GM10248 (cell line): ENCODE measurements at regions not wholly inside any gene's neighbourhood (a gene's known extent, or its start where the extent isn't known, plus 50 kb on each side); places are given as distances from the start of the nearest gene placed in this dataset.
"Not testable (repeated sequence)": the region's sequence is repeated elsewhere in the genome, so short reads cannot be mapped to it uniquely, and the experiment has no call there.

Experiments
- CTCF ChIA-PET: fragments of 300-600 bp; sonication (Branson Sonifier 250); formaldehyde crosslinking; extraction: SDS; loops from one replicate; lab custom pipeline; 2021; ENCODE audit warnings: antibody characterized with exemption; lab: Yijun Ruan, JAX
- POLR2A ChIA-PET: fragments of 350-650 bp; sonication (Branson Sonifier 250); formaldehyde crosslinking; extraction: SDS; loops from one replicate; lab custom pipeline; 2020; ENCODE audit warnings: antibody characterized with exemption; lab: Yijun Ruan, JAX
- DNase-seq: peaks from one replicate; pipeline ENCODE4 v3.0.0; 2012; ENCODE audit errors: extremely low spot score
- CTCF ChIP-seq: IDR thresholded peaks from 2 replicates; pipeline ENCODE4 v1.5.1; 2012; ENCODE audit warnings: mild to moderate bottlenecking, low read depth; ENCODE audit errors: extremely low read depth, missing control alignments, control extremely low read depth

- ChIA-PET CTCF (interaction anchor here (0.7 to 1.6 kb wide), 4 partner anchors 8 to 1042 kb away, joined by 3 to 4 read pairs (median 3); no protein-coding TSS in a partner anchor), POLR2A (no interaction called here)
- TF ChIP-seq CTCF = no peak
- DNase-seq = no peak
Measured at GRCh38 chr10:30207485-30208052, 141.5 kb downstream of the MTPAP start.

- ChIA-PET CTCF (interaction anchor here (0.6 to 2.9 kb wide), 2 partner anchors 8 to 41 kb away, joined by 3 to 7 read pairs; no protein-coding TSS in a partner anchor), POLR2A (no interaction called here)
- no peak for DNase-seq
- TF ChIP-seq CTCF = no peak
Measured at GRCh38 chr10:30200017-30200415, 140.6 kb upstream of the JCAD start.

GRCh38 chr10:30199376-30200016 is 140.1 kb upstream of the JCAD start:
- POLR2A ChIA-PET = no interaction called here
- DNase-seq = no peak
- CTCF ChIA-PET = interaction anchor here (0.6 to 2.9 kb wide), 2 partner anchors 9 to 41 kb away, joined by 3 to 7 read pairs; no protein-coding TSS in a partner anchor
- no peak for TF ChIP-seq CTCF

- ChIA-PET POLR2A (no interaction called here), CTCF (interaction anchor here (2.2 to 2.9 kb wide), 2 partner anchors 8 to 44 kb away, joined by 4 to 7 read pairs; no protein-coding TSS in a partner anchor)
- TF ChIP-seq CTCF = no peak
- no peak for DNase-seq
Measured at GRCh38 chr10:30197186-30197585, 137.8 kb upstream of the JCAD start.

GRCh38 chr10:30196559-30196958 is 137.2 kb upstream of the JCAD start:
- POLR2A ChIA-PET, DNase-seq: not testable (repeated sequence)
- CTCF ChIA-PET = interaction anchor here (2.2 kb wide), 1 partner anchor 8 kb away, joined by 4 read pairs; no protein-coding TSS in a partner anchor

- no peak for TF ChIP-seq CTCF
- CTCF ChIA-PET = interaction anchor here (1.1 kb wide), 1 partner anchor 17 kb away, joined by 3 read pairs; no protein-coding TSS in a partner anchor
Measured at GRCh38 chr10:30192846-30193608, 133.6 kb upstream of the JCAD start.

More at GRCh38 chr10:30192846-30193608, 133.6 kb upstream of the JCAD start:
- POLR2A ChIA-PET = no interaction called here
- no peak for DNase-seq
